ENCODE measurements at regions not wholly inside any gene's neighbourhood (a gene's known extent, or its start where the extent isn't known, plus 50 kb on each side); places are given as distances from the start of the nearest gene placed in this dataset.

DNA sequence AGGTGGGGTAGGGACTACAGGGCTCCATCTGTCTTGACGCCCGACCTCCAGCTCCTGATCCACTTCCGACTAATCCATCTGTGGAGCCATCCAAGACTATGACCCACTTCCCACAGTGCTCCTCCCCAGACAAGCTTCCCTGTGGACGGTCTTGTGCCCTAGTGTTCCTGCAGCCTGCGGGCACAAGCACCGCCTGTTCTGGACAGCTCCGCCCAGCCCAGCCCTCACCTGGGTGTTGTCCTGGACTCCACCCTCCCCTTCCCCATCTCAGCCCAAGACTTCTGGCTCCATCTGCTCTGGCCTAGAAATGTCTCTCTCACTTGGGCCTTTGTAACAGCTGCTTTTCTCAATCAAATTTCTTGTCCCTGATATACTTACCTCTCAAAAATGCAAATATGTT is 102.0 kb downstream of the MAFB start:
- Histone ChIP-seq H3K27me3 (ENCODE audit: insufficient read depth, low read depth) (peaks cover 8% of the 10 kb centered on the region; the same call in 1 of the 2 replicates), H3K4me3 (no peak overlapping the region), H3K9me2 (ENCODE audit: insufficient read depth) (no peaks in the 10 kb centered on the region), H3K79me2 (ENCODE audit: low read depth) (no peaks in the 10 kb centered on the region), H3K4me2 (no peak overlapping the region), H3K36me3 (ENCODE audit: low read depth) (no peaks in the 10 kb centered on the region), H3K27ac (no peak overlapping the region), H4K20me1 (ENCODE audit: insufficient read depth) (no peaks in the 10 kb centered on the region), H2AFZ (no peak overlapping the region), H3F3A (ENCODE audit: insufficient read depth, low read depth) (no peaks in the 10 kb centered on the region), H3K4me1 (replicated peaks; ENCODE audit: insufficient read depth) (no peaks in the 10 kb centered on the region), H3K9me3 (ENCODE audit: insufficient read depth, low read depth) (no peaks in the 10 kb centered on the region)
- CTCF ChIA-PET = no interaction called here
- BruUV-seq (replicated peaks) = no TSS peak
- POLR2A ChIA-PET (ENCODE audit: unreplicated experiment) = no interaction called here
- TF ChIP-seq EZH2 (IDR thresholded peaks at IDR 0.05; ENCODE audit: low read depth) = no peak
- no peak for DNase-seq
- intact Hi-C loops (cut with micrococcal nuclease; ENCODE audit: unreplicated experiment) = no loop called here

DNA sequence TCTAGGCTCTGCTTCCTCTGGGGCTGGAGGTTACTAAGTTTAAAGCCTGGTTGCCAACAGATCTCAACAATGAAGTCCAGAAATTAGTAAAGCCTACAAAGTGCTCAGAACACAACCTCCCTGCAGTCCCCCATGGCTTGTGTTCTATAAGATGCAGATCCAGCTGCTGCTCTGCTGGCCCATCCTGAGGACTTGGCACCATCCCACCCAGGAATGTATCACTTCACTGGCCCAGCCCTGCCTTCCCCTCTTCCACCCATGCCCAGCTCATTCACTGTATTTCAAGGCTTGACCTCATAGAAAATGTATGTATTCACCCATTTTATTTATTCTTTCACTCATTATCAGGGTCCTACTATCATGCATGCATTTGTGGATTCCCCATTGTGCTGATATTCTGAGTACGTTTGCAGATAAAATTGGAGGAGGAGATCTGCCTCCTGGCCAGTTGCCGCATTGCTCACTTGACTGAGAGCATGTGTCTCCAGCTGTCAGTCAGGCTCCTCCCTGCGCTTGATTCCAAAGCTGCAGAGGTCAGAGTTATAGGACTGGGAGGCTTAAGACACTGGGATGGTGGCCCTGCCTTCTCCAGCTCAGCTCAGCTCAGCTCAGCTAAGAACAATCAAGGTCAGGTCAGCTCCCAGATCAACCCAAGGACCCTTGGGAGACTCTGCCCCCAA is 104.8 kb downstream of the MAFB start:
- intact Hi-C loops (cut with micrococcal nuclease; ENCODE audit: unreplicated experiment) = no loop called here
- Histone ChIP-seq H3K79me2 (ENCODE audit: low read depth) (no peaks in the 10 kb centered on the region), H4K20me1 (ENCODE audit: insufficient read depth) (no peaks in the 10 kb centered on the region), H3K4me3 (no peak overlapping the region), H3K9me2 (ENCODE audit: insufficient read depth) (no peaks in the 10 kb centered on the region), H3K27me3 (ENCODE audit: insufficient read depth, low read depth) (peaks cover 12% of the 10 kb centered on the region; the same call in 1 of the 2 replicates), H3K4me1 (replicated peaks; ENCODE audit: insufficient read depth) (no peaks in the 10 kb centered on the region), H3K27ac (no peak overlapping the region), H3K4me2 (no peak overlapping the region), H3K36me3 (ENCODE audit: low read depth) (no peaks in the 10 kb centered on the region), H3K9me3 (ENCODE audit: insufficient read depth, low read depth) (no peaks in the 10 kb centered on the region), H2AFZ (no peak overlapping the region), H3F3A (ENCODE audit: insufficient read depth, low read depth) (no peaks in the 10 kb centered on the region)
- no peak for DNase-seq
- POLR2A ChIA-PET (ENCODE audit: unreplicated experiment) = no interaction called here
- TF ChIP-seq, protein P1, sequence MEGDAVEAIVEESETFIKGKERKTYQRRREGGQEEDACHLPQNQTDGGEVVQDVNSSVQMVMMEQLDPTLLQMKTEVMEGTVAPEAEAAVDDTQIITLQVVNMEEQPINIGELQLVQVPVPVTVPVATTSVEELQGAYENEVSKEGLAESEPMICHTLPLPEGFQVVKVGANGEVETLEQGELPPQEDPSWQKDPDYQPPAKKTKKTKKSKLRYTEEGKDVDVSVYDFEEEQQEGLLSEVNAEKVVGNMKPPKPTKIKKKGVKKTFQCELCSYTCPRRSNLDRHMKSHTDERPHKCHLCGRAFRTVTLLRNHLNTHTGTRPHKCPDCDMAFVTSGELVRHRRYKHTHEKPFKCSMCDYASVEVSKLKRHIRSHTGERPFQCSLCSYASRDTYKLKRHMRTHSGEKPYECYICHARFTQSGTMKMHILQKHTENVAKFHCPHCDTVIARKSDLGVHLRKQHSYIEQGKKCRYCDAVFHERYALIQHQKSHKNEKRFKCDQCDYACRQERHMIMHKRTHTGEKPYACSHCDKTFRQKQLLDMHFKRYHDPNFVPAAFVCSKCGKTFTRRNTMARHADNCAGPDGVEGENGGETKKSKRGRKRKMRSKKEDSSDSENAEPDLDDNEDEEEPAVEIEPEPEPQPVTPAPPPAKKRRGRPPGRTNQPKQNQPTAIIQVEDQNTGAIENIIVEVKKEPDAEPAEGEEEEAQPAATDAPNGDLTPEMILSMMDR (conservative IDR thresholded peaks at IDR 0.05) = no peak
- TF ChIP-seq EZH2 (IDR thresholded peaks at IDR 0.05; ENCODE audit: low read depth) = no peak
- CTCF ChIA-PET = no interaction called here
- BruUV-seq (replicated peaks) = no TSS peak

DNA sequence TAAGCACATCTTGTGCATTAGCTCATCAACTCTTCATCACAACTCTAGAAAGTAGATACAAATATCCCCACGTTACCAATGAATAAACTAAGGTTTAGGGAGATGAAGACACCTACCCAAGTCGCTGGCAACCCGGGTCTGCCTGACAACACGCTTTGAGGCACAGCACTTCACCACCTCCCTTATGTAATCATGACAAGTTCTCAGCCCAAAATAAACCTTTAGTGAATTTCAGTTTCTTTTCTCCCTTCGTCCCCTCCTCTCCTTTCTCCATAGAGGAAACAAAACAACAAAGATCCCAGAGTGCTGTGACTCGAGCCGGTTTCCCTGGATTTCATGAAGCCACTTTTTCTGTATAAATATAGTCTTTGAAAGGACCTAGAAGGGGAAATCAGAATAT is 105.4 kb downstream of the MAFB start:
- ChIA-PET CTCF (no interaction called here), POLR2A (ENCODE audit: unreplicated experiment) (no interaction called here)
- Histone ChIP-seq H3K4me1 (replicated peaks; ENCODE audit: insufficient read depth) (no peaks in the 10 kb centered on the region), H3K27me3 (ENCODE audit: insufficient read depth, low read depth) (peaks cover 6% of the 10 kb centered on the region; the same call in 1 of the 2 replicates), H3K9me2 (ENCODE audit: insufficient read depth) (no peaks in the 10 kb centered on the region), H3K36me3 (ENCODE audit: low read depth) (no peaks in the 10 kb centered on the region), H3K27ac (no peak overlapping the region), H3K9me3 (ENCODE audit: insufficient read depth, low read depth) (no peaks in the 10 kb centered on the region), H3K4me3 (no peak overlapping the region), H3K4me2 (no peak overlapping the region), H3K79me2 (ENCODE audit: low read depth) (no peaks in the 10 kb centered on the region), H3F3A (ENCODE audit: insufficient read depth, low read depth) (no peaks in the 10 kb centered on the region), H2AFZ (no peak overlapping the region), H4K20me1 (ENCODE audit: insufficient read depth) (no peaks in the 10 kb centered on the region)
- intact Hi-C loops (cut with micrococcal nuclease; ENCODE audit: unreplicated experiment) = no loop called here
- no peak for DNase-seq
- TF ChIP-seq, protein P1 (conservative IDR thresholded peaks at IDR 0.05) = no peak
- no peak for TF ChIP-seq EZH2 (IDR thresholded peaks at IDR 0.05; ENCODE audit: low read depth)
- no TSS peak for BruUV-seq (replicated peaks)

DNA sequence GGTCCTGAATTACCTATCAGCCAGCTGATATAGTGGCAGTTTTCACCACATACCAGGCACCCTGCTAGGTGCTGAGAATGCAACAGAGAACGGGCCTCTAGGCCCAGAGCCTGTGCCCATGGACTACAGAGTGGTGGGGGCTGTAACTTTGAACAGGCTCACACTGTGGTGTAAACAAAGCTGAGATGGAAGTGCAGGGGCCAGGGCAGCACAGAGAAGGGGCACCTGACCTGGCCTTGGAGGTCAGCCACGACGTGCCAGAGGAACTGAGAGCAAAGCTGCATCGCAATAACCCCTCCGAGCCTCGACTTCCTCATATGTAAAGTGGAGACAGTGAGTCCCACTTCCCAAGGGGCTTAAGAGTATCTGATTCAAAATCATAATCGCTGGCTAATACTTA is 105.8 kb downstream of the MAFB start:
- no peak overlapping the region for H3K4me2 ChIP-seq
- H3K9me3 ChIP-seq (ENCODE audit: insufficient read depth, low read depth) = no peaks in the 10 kb centered on the region
- no peak for TF ChIP-seq EZH2 (IDR thresholded peaks at IDR 0.05; ENCODE audit: low read depth)
- TF ChIP-seq, protein P1 (conservative IDR thresholded peaks at IDR 0.05) = no peak
- no peaks in the 10 kb centered on the region for H3F3A ChIP-seq (ENCODE audit: insufficient read depth, low read depth)
- no peak overlapping the region for H3K4me3 ChIP-seq
- intact Hi-C loops (cut with micrococcal nuclease; ENCODE audit: unreplicated experiment) = no loop called here
- no peak overlapping the region for H3K27ac ChIP-seq
- no peaks in the 10 kb centered on the region for H3K79me2 ChIP-seq (ENCODE audit: low read depth)
- H3K36me3 ChIP-seq (ENCODE audit: low read depth) = no peaks in the 10 kb centered on the region
- H3K4me1 ChIP-seq (replicated peaks; ENCODE audit: insufficient read depth) = no peaks in the 10 kb centered on the region
- no TSS peak for BruUV-seq (replicated peaks)
- H3K27me3 ChIP-seq (ENCODE audit: insufficient read depth, low read depth) = 0 out of 2 replicates have a peak, but pooled peaks cover 4% of the 10 kb centered on the region
- no peak for DNase-seq
- H3K9me2 ChIP-seq (ENCODE audit: insufficient read depth) = no peaks in the 10 kb centered on the region
- no peak overlapping the region for H2AFZ ChIP-seq
- CTCF ChIA-PET = no interaction called here
- no peaks in the 10 kb centered on the region for H4K20me1 ChIP-seq (ENCODE audit: insufficient read depth)
- POLR2A ChIA-PET (ENCODE audit: unreplicated experiment) = no interaction called here
